HEK293 (cell line): ENCODE measurements at regions not wholly inside any gene's neighbourhood (a gene's known extent, or its start where the extent isn't known, plus 50 kb on each side); places are given as distances from the start of the nearest gene placed in this dataset.

Experiments
- CTCF ChIA-PET: fragments of 350-600 bp; formaldehyde crosslinking; extraction: SDS; loops from one replicate; lab custom pipeline; 2021; ENCODE audit warnings: antibody characterized with exemption; lab: Yijun Ruan, JAX
- POLR2A ChIA-PET: fragments of 300-600 bp; formaldehyde crosslinking; extraction: SDS; loops from one replicate; lab custom pipeline; 2020; ENCODE audit warnings: antibody characterized with exemption, inconsistent platforms; lab: Yijun Ruan, JAX
- H3K27ac ChIP-seq: fragments of 200-500 bp; sonication (Bioruptor generic); 2 replicates; pipeline ENCODE4 v1.5.1; 2014; ENCODE audit warnings: low read depth, low read length, control low read depth, inconsistent platforms; ENCODE audit errors: extremely low read depth
- H3K36me3 ChIP-seq, 2 experiments: fragments of 200-500 bp in 1 of 2; sonication (Bioruptor generic) in 1 of 2; 1 replicate in 1 of 2; 2 replicates in 1 of 2; pipeline ENCODE4 v1.5.1; 2014 to 2017; ENCODE audit warnings: inconsistent platforms in 2 of 2, low read length in 2 of 2; ENCODE audit not compliant: control insufficient read depth in 2 of 2, insufficient read depth in 1 of 2
- H3K4me1 ChIP-seq: fragments of 200-500 bp; sonication (Bioruptor generic); 2 replicates; pipeline ENCODE4 v1.5.1; 2014; ENCODE audit warnings: mild to moderate bottlenecking, low read length, inconsistent platforms; ENCODE audit not compliant: control insufficient read depth, insufficient read depth
- H3K4me3 ChIP-seq: 2 replicates; pipeline ENCODE4 v1.5.1; 2011; ENCODE audit warnings: low read depth, mild to moderate bottlenecking, control low read depth, low read length, moderate library complexity
- H3K9me3 ChIP-seq: fragments of 200-500 bp; sonication (Bioruptor generic); 2 replicates; pipeline ENCODE4 v1.5.1; 2014; ENCODE audit warnings: low read depth, low read length, inconsistent platforms; ENCODE audit not compliant: control insufficient read depth, insufficient read depth
- SETDB1 ChIP-seq: IDR thresholded peaks from one replicate; pipeline ENCODE4 v1.6.1; 2017; ENCODE audit warnings: mild to moderate bottlenecking, low read length, moderate library complexity, mixed read lengths; ENCODE audit not compliant: insufficient read length
- ZNF16 ChIP-seq: fragments of 450-650 bp; formaldehyde crosslinking; IDR thresholded peaks from 2 replicates; pipeline ENCODE4 v1.5.1; 2016; ENCODE audit warnings: low read depth, missing biosample characterization, missing genetic modification characterization
- ZNF202 ChIP-seq: fragments of 450-650 bp; formaldehyde crosslinking; IDR thresholded peaks from 2 replicates; pipeline ENCODE4 v1.5.1; 2016; ENCODE audit warnings: missing biosample characterization, missing genetic modification characterization, borderline replicate concordance
- ZNF211 ChIP-seq: fragments of 450-650 bp; formaldehyde crosslinking; IDR thresholded peaks from 2 replicates; pipeline ENCODE4 v1.5.1; 2016; ENCODE audit warnings: low read depth, missing biosample characterization, missing genetic modification characterization
- ZNF24 ChIP-seq: fragments of 450-650 bp; formaldehyde crosslinking; IDR thresholded peaks from 2 replicates; pipeline ENCODE4 v1.5.1; 2016; ENCODE audit warnings: missing biosample characterization, missing genetic modification characterization
- ZNF248 ChIP-seq: fragments of 450-650 bp; formaldehyde crosslinking; IDR thresholded peaks from 2 replicates; pipeline ENCODE4 v1.5.1; 2017; ENCODE audit warnings: missing biosample characterization, missing genetic modification characterization
- ZNF266 ChIP-seq: fragments of 450-650 bp; formaldehyde crosslinking; IDR thresholded peaks from 2 replicates; pipeline ENCODE4 v1.5.1; 2016; ENCODE audit warnings: missing biosample characterization, missing genetic modification characterization, low read depth
- ZNF280D ChIP-seq: fragments of 450-650 bp; formaldehyde crosslinking; IDR thresholded peaks from 2 replicates; pipeline ENCODE4 v1.5.1; 2016; ENCODE audit warnings: missing biosample characterization, missing genetic modification characterization
- ZNF394 ChIP-seq: fragments of 450-650 bp; formaldehyde crosslinking; IDR thresholded peaks from 2 replicates; pipeline ENCODE4 v1.5.1; 2016; ENCODE audit warnings: missing biosample characterization, missing genetic modification characterization, mild to moderate bottlenecking, moderate library complexity, borderline replicate concordance
- ZNF558 ChIP-seq: fragments of 450-650 bp; formaldehyde crosslinking; IDR thresholded peaks from 2 replicates; pipeline ENCODE4 v1.5.1; 2016; ENCODE audit warnings: missing biosample characterization, missing genetic modification characterization
- TF ChIP-seq, protein P1 (sequence below): fragments of 450-650 bp; formaldehyde crosslinking; IDR thresholded peaks from 2 replicates; pipeline ENCODE4 v1.5.1; 2017; ENCODE audit warnings: missing biosample characterization, missing genetic modification characterization
- TF ChIP-seq, protein P2 (sequence below): fragments of 450-650 bp; formaldehyde crosslinking; IDR thresholded peaks from 2 replicates; pipeline ENCODE4 v1.5.0; 2017; ENCODE audit warnings: missing biosample characterization, missing genetic modification characterization, borderline replicate concordance
- TF ChIP-seq, protein P3 (sequence below): fragments of 450-650 bp; formaldehyde crosslinking; IDR thresholded peaks from 2 replicates; pipeline ENCODE4 v1.5.1; 2016; ENCODE audit warnings: missing biosample characterization, missing genetic modification characterization

DNA sequence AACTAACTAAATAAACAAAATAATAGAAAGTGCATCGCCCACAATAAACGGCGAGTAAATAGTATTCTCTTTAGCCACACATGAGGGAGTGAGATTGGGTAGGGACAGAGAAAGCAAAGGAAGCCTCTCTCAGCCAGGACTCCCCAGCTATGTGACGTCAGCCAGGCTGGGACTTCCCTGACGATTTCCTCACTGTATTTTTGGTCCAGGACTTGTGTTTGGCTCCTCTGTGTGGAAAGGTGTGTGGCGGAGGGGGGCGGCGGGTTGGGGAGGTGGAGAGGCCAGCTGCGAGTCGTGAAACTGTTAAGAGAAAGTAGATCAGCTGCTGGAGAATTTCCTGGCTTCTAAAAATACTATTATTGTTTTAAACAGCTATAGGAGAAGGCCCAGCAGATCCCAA is 1124.6 kb downstream of the AACS start:
- no peaks in the 10 kb centered on the region for H3K9me3 ChIP-seq
- ChIA-PET POLR2A (no interaction called here), CTCF (no interaction called here)
- no peaks in the 10 kb centered on the region for H3K4me1 ChIP-seq
- no peak overlapping the region for H3K27ac ChIP-seq
- H3K4me3 ChIP-seq = no peak overlapping the region
- TF ChIP-seq, protein P1, sequence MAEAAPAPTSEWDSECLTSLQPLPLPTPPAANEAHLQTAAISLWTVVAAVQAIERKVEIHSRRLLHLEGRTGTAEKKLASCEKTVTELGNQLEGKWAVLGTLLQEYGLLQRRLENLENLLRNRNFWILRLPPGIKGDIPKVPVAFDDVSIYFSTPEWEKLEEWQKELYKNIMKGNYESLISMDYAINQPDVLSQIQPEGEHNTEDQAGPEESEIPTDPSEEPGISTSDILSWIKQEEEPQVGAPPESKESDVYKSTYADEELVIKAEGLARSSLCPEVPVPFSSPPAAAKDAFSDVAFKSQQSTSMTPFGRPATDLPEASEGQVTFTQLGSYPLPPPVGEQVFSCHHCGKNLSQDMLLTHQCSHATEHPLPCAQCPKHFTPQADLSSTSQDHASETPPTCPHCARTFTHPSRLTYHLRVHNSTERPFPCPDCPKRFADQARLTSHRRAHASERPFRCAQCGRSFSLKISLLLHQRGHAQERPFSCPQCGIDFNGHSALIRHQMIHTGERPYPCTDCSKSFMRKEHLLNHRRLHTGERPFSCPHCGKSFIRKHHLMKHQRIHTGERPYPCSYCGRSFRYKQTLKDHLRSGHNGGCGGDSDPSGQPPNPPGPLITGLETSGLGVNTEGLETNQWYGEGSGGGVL (tag by site-specific recombination) = no peak
- H3K36me3 ChIP-seq = no peaks in the 10 kb centered on the region

DNA sequence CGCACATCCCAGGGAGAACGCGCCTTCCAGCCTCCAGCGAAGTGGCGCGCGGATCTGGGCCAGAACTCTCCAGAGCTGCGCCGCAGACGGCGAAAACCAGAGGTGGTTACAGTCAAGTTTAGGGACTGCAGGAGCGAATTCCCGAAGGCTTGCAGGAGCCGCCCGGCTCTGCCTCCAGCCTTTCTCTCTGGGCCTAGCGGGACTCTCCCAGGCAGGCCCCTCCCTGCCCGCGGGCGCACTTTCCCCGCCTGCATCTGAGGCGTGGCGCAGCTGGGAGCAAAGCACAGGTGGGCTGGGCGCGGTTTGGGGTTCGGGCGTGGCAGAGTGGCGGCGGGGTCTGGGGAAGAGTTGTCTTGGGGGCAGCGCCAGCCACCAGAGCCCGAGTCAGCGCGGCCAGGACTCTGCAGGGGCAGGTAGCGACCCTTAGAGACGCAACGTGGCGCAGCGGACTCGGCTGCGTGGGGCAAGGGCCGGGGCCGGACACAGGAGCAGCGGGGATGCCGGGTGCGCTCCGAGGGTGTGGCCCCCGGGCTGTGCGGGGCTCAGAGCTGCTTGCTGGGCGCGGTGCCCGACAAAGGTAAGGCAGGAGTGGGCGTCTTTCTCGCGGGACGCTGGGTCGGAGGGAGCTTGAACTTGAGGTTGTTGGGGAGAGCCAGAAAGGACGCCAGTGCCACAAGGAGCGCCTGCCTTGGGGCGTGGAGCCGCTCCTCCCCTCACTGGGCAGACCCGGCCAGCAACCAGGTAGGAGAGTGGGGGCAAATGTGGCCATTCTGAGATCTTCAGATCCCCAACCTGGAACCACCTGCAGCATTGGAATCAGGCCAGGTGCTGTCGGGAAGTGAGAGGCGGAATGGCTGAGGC is 1126.0 kb downstream of the AACS start:
- H3K27ac ChIP-seq = no peak overlapping the region
- CTCF ChIA-PET = interaction anchor here (0.6 kb wide), 1 partner anchor 126 kb away, joined by 3 read pairs; no protein-coding TSS in a partner anchor
- no peaks in the 10 kb centered on the region for H3K9me3 ChIP-seq
- H3K4me3 ChIP-seq = no peak overlapping the region
- no peaks in the 10 kb centered on the region for H3K4me1 ChIP-seq
- TF ChIP-seq ZNF394 (tag by site-specific recombination) (no peak), ZNF16 (no peak), ZNF211 (tag by site-specific recombination) (no peak), ZNF24 (tag by site-specific recombination) (no peak), ZNF266 (tag by site-specific recombination) (no peak), SETDB1 (no peak), ZNF558 (no peak), ZNF280D (tag by site-specific recombination) (no peak), ZNF248 (tag by site-specific recombination) (no peak), ZNF202 (tag by site-specific recombination) (no peak)
- TF ChIP-seq, protein P2, sequence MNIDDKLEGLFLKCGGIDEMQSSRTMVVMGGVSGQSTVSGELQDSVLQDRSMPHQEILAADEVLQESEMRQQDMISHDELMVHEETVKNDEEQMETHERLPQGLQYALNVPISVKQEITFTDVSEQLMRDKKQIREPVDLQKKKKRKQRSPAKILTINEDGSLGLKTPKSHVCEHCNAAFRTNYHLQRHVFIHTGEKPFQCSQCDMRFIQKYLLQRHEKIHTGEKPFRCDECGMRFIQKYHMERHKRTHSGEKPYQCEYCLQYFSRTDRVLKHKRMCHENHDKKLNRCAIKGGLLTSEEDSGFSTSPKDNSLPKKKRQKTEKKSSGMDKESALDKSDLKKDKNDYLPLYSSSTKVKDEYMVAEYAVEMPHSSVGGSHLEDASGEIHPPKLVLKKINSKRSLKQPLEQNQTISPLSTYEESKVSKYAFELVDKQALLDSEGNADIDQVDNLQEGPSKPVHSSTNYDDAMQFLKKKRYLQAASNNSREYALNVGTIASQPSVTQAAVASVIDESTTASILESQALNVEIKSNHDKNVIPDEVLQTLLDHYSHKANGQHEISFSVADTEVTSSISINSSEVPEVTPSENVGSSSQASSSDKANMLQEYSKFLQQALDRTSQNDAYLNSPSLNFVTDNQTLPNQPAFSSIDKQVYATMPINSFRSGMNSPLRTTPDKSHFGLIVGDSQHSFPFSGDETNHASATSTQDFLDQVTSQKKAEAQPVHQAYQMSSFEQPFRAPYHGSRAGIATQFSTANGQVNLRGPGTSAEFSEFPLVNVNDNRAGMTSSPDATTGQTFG = no peak
- TF ChIP-seq, protein P3, sequence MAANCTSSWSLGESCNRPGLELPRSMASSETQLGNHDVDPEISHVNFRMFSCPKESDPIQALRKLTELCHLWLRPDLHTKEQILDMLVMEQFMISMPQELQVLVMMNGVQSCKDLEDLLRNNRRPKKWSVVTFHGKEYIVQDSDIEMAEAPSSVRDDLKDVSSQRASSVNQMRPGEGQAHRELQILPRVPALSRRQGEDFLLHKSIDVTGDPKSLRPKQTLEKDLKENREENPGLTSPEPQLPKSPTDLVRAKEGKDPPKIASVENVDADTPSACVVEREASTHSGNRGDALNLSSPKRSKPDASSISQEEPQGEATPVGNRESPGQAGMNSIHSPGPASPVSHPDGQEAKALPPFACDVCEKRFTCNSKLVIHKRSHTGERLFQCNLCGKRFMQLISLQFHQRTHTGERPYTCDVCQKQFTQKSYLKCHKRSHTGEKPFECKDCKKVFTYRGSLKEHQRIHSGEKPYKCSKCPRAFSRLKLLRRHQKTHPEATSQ (tag by site-specific recombination) = no peak
- no peaks in the 10 kb centered on the region for H3K36me3 ChIP-seq
- POLR2A ChIA-PET = no interaction called here
